Mammary epithelial cell (primary cell): ENCODE measurements at regions not wholly inside any gene's neighbourhood (a gene's known extent, or its start where the extent isn't known, plus 50 kb on each side); places are given as distances from the start of the nearest gene placed in this dataset.

Source experiments
- CTCF ChIP-seq, 2 donors: IDR thresholded peaks in 1 of 2; conservative IDR thresholded peaks in 1 of 2; 2 replicates each; pipeline ENCODE4 v1.5.1; 2011 to 2012; ENCODE audit warnings: inconsistent platforms in 2 of 2, low read length in 2 of 2, mild to moderate bottlenecking in 2 of 2, control low read depth in 1 of 2, low read depth in 1 of 2; ENCODE audit not compliant: insufficient read depth in 1 of 2; ENCODE audit errors: extremely low read depth in 1 of 2
- EZH2 ChIP-seq: IDR thresholded peaks from 2 replicates; pipeline ENCODE4 v1.6.1; 2012; ENCODE audit warnings: low read length, inconsistent platforms, borderline replicate concordance

- no peak for TF ChIP-seq EZH2
- TF ChIP-seq CTCF (conservative IDR thresholded peaks at IDR 0.05 in 1 of 2, IDR thresholded peaks at IDR 0.05 in 1 of 2; ENCODE audit: extremely low read depth in 1 of 2, insufficient read depth in 1 of 2, low read depth in 1 of 2, low read length in 2 of 2) = no peak
Observed at GRCh38 chr13:75978818-75979217, 342.7 kb downstream of the LMO7 start.
